Thyroid gland (tissue), 4 donors: ENCODE measurements at regions not wholly inside any gene's neighbourhood (a gene's known extent, or its start where the extent isn't known, plus 50 kb on each side); places are given as distances from the start of the nearest gene placed in this dataset.

Source experiments
- POLR2A ChIP-seq, 2 donors: fragments of 450-650 bp; IDR thresholded peaks; one replicate each; pipeline ENCODE4 v1.6.1; 2017; ENCODE audit warnings: antibody characterized with exemption in 2 of 2, mild to moderate bottlenecking in 2 of 2, moderate library complexity in 1 of 2
- TF ChIP-seq, protein P1 (sequence below), 6 experiments: fragments of 200-600 bp in 3 of 6; fragments of 450-650 bp in 3 of 6; sonication (generic) in 3 of 6; IDR thresholded peaks; one replicate each; pipeline ENCODE4 v1.5.1; 2016 to 2019; ENCODE audit warnings: antibody characterized with exemption in 6 of 6, mild to moderate bottlenecking in 2 of 6, inconsistent platforms in 1 of 6, moderate library complexity in 1 of 6

DNA sequence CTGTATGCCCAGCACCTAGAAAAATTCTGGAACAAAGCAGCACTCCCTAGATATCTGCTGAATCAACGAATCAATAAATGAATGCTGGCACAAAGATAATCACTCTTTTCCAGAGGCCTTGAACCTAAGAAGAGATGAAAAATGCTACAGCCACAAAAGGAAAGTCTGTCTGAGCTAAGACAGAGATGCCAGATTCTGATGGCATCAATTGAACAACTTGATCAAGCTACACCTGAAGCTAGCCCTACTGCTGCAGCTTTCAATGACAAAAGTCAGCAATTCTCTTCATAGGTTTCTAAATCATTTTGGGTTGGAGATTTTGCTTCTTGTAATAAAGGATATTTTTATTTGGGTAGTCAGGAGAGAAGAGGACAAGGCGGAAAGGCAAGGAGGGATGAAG lies 305.0 kb upstream of the SULF2 start:
- TF ChIP-seq, protein P1, sequence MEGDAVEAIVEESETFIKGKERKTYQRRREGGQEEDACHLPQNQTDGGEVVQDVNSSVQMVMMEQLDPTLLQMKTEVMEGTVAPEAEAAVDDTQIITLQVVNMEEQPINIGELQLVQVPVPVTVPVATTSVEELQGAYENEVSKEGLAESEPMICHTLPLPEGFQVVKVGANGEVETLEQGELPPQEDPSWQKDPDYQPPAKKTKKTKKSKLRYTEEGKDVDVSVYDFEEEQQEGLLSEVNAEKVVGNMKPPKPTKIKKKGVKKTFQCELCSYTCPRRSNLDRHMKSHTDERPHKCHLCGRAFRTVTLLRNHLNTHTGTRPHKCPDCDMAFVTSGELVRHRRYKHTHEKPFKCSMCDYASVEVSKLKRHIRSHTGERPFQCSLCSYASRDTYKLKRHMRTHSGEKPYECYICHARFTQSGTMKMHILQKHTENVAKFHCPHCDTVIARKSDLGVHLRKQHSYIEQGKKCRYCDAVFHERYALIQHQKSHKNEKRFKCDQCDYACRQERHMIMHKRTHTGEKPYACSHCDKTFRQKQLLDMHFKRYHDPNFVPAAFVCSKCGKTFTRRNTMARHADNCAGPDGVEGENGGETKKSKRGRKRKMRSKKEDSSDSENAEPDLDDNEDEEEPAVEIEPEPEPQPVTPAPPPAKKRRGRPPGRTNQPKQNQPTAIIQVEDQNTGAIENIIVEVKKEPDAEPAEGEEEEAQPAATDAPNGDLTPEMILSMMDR (IDR thresholded peaks at IDR 0.05) = no peak
- no peak for TF ChIP-seq POLR2A (IDR thresholded peaks at IDR 0.05)
